HTR-8/SVneo (cell line): ENCODE measurements at regions not wholly inside any gene's neighbourhood (a gene's known extent, or its start where the extent isn't known, plus 50 kb on each side); places are given as distances from the start of the nearest gene placed in this dataset.

Source experiments
- DNase-seq: peaks from one replicate; pipeline ENCODE4 v3.0.0; 2011; ENCODE audit warnings: low spot score, mixed read lengths; ENCODE audit not compliant: insufficient read length
- FAIRE-seq: peaks from 2 replicates; lab custom pipeline; 2011; peaks lifted over from hg19 to GRCh38; lab: Jason Lieb, UNC

DNA sequence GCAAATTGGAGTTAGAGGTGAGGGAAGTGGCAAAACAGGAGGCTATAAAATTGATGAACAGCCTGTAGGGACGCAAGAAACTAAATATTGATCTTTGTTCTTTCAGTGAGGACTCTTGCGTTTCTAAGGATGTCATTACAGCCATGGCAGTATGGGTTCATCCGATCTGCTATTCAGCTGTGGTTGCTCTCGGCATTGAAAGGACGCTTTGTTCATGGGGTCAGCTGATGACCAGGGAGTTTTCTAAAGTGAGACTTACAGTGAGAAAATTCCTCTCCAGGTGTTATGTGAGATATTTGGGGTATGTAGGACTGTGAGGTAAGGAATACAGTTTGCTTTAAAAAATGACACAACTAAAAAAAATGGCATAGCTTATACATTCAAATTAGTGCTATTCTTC, 52.7 kb upstream of the PELI1 start:
- DNase-seq (no peak), FAIRE-seq (no peak)

DNA sequence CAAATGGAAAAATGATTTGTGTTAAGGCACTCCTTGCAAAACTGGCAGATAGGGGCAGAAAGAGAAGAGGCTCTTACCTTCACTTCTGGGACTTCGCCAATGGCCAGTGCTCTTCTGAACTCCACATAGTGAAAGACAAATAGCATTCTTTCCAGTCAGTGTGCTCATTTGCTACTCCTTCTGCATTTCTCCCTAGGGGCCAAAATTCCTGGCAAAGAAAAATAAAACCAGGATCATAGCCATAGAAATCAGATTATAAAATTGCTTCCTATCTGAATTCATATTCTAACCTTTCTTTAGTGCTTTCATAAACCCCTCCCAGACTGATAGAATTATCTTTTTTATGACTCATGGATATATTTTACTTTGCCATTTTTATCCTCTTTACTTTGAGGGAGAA, 56.9 kb upstream of the PELI1 start:
- DNase-seq (no peak), FAIRE-seq (no peak)

DNA sequence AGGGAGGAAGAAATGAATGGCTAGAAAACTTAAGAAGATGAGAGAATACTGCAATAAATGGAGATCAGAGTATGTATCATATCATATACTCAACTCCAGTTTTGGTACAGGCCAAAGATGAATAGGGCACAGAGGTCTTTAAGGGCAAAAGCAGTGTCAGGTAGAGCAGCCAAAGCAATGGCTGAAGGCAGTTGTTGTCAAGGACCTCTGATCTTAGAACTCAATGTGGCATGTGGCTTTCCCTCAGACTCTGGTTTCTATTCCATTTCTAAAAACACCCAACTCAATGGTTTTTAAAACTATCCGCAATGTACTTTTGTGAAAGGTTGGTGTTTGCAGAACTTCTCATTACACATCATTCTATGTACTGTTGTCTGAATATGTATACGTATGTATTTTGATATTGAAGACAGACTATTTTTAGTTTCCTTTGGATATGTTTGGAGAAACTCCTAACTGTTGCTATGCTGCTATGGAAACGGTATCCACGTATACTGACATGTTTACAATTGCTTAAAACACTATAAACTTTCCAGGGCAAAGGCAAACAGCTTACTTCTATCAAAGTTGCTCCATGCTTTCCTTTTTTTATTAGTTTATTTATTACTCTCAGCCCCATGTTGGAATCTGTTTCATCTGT, 58.1 kb upstream of the PELI1 start:
- DNase-seq (no peak), FAIRE-seq (no peak)

DNA sequence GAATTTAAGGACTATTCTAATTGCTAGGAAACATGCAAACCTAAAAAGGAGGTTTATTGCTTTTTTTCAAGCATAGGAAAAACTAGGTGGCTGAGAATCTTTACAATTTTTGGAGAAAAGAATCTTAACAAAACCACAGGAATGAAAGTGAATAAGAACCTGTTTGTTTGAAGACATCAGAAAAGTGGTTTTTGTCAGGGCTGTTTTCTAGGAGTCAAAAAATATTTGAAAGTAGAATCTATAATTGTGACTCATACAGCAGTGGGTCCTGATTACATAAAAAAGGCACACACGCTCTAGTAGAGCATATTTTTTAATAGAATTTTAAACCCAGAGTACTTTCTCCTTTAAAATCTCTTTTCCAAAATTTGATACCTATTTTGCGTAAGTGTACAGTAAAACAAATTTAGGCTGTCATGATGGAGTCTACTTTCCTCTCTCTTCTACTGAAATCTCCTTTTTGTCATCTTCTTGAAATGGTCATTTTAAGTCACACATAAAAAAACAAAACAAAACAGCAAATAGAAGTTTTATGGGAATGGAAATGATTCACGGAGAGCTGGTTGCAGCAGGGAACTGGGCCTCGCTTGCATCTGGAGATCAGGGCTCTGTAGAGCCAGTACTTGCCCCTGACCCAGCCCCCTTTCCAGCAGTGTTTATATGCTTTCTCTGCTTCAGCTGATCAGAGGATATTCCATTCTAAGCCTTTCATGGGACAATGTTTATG, 59.1 kb upstream of the PELI1 start:
- FAIRE-seq, result no peak
- DNase-seq, result no peak

DNA sequence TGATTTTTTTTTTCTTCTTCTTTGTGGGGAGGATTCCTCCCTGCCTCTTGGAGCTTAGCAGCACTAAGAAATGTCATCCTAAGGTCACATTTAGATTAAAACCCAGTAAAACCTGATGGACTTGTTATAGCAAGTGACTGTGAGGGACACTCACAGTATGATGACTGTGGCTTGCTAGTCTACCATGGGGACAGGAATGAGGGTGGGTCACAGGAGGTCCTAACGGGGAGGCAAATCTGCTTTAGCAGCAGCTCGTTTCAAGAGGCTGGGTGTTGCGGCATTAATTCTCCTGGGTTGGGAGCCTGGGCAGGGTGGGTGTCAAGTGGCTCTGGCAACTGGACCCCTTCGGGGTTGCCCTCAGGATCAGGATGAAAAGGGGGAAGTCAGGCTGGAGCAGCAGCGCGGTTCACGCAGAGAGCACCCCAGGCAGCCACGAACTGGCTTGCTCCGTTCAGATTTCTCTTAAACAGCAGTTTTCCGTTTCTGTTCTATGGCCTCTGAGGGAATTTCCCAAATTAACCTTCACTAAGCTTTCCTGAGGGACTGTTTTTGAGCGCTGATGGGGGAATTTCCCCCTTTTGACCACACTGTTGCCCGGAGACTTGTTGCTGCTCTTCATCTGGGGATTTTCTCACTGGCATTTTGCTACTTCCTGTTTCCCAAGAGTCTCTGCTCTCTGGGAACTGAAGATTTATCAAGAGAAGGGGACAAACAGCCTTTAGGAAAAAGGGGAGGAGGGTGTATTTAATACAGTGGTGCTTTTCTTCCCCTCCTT, 59.8 kb upstream of the PELI1 start:
- FAIRE-seq (no peak), DNase-seq (no peak)

DNA sequence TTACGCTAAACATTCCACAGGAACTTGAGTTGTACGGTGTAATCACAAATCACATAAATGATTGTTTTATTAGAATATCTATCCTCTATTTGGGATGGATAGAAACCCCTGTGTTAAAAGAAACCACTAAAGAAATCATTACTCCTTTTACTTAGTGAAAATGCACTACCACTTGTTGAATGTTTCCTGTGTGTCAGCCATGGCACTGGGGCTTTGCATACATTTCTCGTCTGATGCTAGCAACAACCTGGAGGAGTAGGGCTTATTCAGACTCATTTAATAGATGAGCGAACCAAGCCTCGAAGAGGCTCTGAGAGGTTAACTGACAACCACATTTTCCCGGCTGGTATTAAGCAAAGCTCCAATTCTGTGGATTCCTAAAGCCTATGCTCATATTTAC, 60.5 kb upstream of the PELI1 start:
- no peak for DNase-seq
- no peak for FAIRE-seq

DNA sequence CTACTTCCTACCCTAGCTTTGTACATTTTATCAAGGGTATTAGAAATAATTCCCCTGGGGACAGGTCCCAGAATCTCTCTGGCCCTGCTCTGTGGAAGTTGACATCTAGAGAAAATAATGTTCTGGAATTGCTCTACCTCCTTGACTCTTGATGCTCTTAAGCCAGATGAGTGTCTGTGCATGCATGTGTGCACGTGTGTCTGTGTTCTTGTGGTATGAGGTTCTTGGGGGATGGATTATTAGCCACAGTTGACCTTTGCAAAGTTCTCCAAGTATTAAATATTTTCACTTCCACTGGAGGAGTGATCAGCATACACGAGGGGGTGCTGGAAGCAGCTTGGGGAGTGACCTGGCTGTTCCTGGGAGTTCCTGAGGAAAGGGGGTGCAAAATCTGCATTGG, 61.2 kb upstream of the PELI1 start:
- DNase-seq (no peak), FAIRE-seq (no peak)

DNA sequence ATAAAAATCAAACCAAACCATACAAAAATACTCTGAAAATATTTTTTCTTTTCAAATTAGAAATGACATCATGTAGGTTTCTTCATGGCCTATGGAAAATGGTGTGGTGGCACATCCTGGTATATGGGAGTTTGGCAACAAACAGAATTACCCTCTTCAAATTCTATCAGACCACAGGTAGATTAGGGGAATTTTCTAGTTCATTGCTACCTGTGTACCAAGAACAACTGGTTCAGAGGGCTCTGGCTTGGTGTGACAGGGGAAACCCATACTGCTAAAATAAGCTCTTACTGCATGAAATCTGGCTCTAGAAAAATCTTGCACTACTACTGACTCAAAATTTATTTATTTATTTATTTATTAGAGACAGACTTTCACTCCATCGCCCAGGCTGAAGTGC, 63.4 kb upstream of the PELI1 start:
- DNase-seq (no peak), FAIRE-seq (no peak)

DNA sequence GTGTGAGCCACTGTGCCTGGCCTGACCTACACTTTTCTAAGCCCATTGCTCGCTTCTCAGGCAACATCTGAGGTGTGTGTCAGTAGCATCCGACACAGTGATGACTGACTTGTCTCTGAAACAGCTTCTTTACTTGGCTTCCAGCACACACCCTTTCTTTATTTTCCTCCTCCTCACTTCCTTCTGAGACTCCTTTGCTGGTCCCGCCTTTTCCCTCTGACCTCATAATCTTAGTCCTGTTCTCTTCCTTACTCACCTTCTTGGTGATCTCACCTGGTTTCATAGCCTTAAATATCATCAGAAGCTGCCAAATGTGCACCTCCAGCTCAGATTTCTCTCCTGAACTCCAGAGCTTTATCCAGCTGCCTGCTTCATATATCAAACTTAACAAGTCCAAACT, 66.6 kb upstream of the PELI1 start:
- DNase-seq (no peak), FAIRE-seq (no peak)

DNA sequence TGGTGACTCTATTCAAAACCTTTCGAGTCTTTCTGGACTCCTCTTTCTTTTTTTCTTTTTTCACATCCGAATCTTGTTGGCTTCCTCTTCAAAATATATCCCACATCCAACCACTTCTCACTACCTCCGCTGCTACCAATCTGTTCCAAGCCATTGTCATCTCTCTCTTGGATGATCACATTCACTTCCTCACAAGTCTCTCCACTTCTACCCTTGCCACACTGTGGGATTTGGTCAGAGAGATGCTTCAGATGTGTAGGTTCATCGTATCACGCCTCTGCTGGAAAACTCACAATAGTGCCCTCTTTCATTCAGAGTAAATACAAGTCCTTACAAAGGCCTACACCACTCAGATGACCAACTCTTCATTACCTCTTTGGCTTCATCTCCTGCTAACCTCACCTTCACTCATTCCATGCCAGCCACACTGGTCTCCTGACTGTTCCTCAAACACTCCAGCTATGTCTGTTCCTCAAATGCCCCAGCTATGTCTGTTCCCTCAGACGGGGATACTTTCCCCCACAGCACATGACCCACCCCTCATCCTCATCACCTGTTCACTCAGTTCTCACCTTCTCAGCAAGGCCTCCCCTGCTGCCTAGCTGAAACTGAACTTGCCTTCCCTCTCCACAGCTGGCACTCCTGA, 67.2 kb upstream of the PELI1 start:
- DNase-seq (no peak), FAIRE-seq (peak; percentile 87)

DNA sequence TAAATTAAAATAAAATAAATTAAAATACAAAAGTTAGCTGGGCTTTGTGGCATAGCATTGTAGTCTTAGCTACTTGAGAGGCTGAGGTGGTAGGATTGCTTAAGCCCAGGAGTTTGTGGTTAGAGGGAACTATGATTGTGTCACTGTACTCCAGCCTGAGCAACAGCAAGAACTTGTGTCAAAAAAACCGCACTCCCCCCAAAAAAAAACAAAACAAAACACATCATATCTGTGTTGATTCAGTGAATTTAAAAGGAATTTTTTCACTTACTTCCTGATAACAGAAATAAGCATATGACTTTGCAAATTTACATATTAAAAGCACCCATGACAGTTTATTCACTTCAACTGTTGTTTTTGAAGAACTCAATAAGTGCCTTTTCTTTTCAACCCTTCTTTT, 68.1 kb upstream of the PELI1 start:
- DNase-seq, result no peak
- FAIRE-seq, result no peak

DNA sequence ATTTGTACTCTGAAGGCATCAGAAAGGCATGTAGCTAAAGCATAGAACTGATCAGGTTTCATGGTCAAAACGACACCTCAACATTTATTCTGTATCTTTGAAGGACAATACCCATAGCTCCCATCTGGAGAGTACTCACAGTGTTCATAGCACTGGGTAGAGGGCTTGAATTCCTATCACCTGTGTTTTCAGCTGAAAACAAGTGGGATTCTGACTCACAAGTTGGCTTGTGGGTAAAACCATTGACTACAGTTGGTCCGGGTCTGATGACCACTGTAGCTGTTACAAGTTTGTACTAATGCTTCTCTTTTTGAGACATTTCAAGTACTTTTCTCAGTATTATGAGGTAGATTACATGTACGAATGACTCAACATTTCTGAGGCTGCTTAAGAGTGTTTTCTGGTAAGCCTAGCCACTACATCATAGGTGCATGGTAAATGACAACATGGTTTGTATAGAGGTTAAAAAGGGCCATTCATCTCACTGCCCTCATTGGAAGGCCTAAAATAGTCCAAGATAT, 68.6 kb upstream of the PELI1 start:
- FAIRE-seq (no peak), DNase-seq (no peak)

DNA sequence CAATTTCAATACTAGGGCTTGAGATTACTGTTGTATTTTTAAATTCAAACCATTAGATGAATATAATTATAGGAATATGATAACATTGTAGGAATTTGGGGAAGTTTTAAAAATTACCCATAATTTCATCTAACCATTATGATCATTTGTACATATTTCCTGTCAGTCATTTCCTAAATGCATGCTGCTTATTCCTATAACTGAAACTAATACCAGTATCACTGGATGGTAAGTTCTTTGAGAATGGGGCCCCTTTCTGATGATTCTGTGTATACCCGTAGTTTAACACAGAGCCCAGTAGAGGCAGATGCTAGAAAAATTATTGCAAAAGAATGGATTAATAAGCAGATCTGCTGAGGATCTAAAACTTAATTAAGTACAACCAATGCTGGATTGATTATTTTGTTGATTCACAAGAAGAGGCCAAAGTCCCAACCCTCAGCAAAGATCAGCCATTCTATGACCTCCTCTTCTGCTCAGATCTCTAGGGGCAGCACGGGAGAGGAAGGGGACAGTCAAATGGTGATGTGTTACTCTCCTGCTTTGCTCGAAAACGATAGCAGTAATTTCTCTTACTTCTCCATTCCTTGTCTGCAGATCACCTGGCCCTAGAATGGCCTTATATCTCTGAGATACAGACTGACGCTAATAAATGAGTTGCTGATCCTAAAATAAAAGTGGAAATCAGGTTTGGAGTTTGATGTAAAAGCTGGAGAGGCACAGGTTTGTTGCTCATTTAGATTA, 69.5 kb upstream of the PELI1 start:
- no peak for DNase-seq
- FAIRE-seq, result no peak

DNA sequence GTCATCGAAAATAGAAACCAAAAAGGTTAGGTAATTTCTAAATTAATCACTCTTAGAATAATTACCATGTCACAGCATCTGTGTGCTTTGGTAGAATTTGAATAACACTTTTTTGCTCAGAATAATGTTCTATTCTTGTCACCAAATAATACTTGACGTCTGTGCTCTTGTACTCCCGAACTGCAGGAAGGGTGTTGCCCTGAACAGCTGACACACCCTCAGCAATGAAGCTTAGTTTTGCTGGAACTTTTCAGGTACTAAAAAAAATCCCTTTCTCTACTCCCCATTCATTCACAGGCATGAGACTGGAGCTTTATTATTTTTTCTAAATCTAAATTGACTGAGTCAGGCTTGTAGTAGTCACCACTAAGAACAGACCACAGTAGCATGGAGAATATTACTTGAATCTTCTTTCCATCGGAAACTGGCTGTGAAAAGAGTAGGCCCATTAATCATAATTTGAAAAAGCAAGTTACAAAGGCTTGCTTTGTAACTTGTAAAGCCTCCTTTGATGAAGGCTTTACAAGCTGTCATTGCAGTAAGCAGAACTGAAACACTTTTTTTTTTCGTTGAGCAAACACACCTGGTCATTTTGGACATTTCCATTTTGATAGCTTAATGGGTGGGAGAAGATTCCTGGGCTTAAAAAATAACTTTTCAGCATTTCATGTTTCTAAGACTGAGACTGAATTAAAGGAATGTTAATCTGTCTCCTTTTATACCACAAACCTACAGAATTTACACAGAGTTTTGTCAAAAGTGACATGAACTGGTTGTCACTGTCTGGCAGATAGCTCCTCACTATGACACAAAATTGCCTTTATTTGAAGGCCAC, 70.3 kb upstream of the PELI1 start:
- no peak for FAIRE-seq

DNA sequence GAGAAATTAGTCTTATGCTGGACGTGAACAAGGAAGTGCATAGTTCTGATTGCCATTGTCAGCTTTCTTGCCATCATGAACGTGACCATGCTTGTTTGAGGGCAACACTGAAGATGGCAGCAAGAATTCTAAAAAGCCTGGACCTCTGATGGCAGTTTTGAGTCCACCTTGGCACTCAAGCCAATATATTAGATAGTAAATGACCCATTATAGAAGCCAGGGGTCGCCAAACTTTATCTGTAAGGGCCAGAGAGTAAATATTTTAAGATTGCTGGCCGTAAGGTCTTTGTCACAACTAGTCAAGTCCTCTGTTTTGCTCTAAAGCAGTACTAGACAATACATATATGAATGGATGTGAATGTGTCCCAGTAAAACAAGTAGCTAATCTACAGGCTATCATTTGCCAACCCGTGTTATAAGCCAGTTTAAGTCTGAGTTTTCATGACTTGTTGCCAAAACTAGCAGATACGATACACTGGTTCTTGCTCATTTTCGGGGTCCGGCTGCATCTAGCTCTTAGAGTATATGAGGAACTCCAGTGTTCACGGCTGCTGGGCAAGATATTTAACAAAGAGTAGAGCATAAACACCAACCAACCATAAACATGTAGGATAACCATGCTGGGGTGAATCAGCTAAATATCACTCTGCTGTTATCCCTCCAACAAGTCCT, 73.1 kb upstream of the PELI1 start:
- FAIRE-seq (peak; percentile 36), DNase-seq (no peak)

More for the DNA sequence above, 70.3 kb upstream of the PELI1 start:
- no peak for DNase-seq

DNA sequence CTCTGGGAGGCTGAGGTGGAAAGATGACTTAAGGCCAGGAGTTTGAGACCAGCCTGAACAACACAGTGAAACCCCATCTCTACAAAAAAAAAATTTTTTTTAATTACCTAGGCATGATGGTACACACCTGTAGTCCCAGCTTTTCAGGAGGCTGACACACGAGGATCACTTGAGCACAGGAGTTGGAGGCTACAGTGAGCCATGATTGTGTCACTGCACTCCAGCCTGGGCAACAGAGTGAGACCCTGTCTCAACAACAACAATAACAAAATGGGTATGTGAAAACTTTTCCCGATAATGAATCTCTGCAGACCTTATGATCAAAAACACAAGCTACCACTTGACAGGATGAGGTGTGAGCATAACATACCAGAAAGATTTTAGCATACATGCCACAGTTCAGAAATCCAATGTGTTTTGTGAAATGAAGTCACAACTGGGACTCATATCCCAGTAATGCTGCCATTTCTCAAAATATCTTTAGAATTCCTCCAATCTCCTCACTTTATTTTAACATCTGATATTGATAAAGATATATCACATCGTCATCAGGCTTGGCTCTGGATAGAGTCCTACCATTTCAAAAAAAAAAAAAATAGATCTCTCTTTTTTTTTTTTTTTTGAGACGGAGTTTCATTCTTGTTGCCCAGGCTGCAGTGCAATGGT, 74.0 kb upstream of the PELI1 start:
- DNase-seq, result no peak
- no peak for FAIRE-seq

DNA sequence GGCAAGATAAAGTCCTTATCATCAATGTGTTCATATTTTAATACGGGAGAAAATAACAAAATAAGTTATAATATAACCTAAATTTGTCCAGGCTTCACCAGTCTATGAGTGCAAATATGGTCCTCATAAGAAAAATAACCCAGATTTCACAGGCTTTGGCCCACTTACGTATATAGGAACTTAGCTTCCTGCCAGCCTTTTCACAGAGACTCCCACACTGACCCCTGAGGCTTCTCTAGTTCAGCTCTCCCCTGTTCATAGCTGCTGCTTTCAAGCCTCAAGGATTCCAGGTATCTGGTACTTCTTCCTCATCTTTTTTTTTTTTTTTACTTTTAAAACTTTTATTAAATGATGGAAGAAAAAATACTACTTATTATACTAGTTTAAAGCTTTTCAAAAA, 74.9 kb upstream of the PELI1 start:
- no peak for FAIRE-seq
- DNase-seq, result no peak

DNA sequence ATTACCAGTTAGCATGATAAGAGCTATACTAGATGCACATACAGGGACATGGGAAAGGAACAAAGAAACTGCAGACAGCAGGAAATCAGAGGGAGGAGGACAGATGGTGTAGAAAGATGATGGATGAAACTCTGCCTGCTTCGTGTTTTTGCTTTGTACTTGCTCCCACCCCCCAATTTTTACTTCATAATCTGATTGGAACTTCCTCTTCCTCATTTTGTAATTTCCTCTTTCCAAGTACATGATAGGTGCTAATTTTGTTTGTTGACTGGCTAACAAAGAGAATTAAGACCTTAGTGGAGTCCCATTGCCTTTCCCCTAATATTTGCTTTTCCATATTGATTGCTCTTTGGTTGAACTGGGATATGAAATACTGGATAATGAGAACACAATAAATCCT, 76.0 kb upstream of the PELI1 start:
- no peak for FAIRE-seq
- DNase-seq, result no peak
